Activated naive CD4-positive, alpha-beta T cell treated with anti-CD3 and anti-CD28 coated beads for 36 hours (primary cell): ENCODE measurements at regions not wholly inside any gene's neighbourhood (a gene's known extent, or its start where the extent isn't known, plus 50 kb on each side); places are given as distances from the start of the nearest gene placed in this dataset.

Experiments used
- CTCF ChIA-PET: fragments of 350-600 bp; sonication (Branson Sonifier 250); formaldehyde crosslinking; loops from one replicate; lab custom pipeline; 2021; ENCODE audit warnings: antibody characterized with exemption; lab: Charles Lee
- DNase-seq: peaks from one replicate; pipeline ENCODE4 v3.0.0-alpha.2; 2020
- H3K27ac Mint-ChIP-seq: one replicate; pipeline ENCODE4 v1.8.0; 2021; ENCODE audit warnings: mild to moderate bottlenecking, mixed read lengths
- H3K27me3 Mint-ChIP-seq: one replicate; pipeline ENCODE4 v1.8.0; 2021; ENCODE audit warnings: low read depth, mixed read lengths
- H3K36me3 Mint-ChIP-seq: one replicate; pipeline ENCODE4 v1.8.0; 2021; ENCODE audit warnings: low read depth, mixed read lengths
- H3K4me1 Mint-ChIP-seq: one replicate; pipeline ENCODE4 v1.8.0; 2021; ENCODE audit warnings: low read depth, mixed read lengths
- H3K4me3 Mint-ChIP-seq: one replicate; pipeline ENCODE4 v1.8.0; 2021; ENCODE audit warnings: mild to moderate bottlenecking, moderate library complexity, mixed read lengths
- H3K9me3 Mint-ChIP-seq: one replicate; pipeline ENCODE4 v1.8.0; 2021; ENCODE audit warnings: mixed read lengths
- intact Hi-C: fragments of 100-400 bp; cut with micrococcal nuclease; formaldehyde crosslinking; loops from one replicate; pipeline ENCODE4 v1.15.1; 2023

- H3K27ac Mint-ChIP-seq = no peak overlapping the region
- DNase-seq = peak; percentile 14
- intact Hi-C loops = no loop called here
- no peak overlapping the region for H3K4me3 Mint-ChIP-seq
- H3K27me3 Mint-ChIP-seq = no peaks in the 10 kb centered on the region
- no peaks in the 10 kb centered on the region for H3K36me3 Mint-ChIP-seq
- H3K4me1 Mint-ChIP-seq = no peaks in the 10 kb centered on the region
- CTCF ChIA-PET = no interaction called here
- no peaks in the 10 kb centered on the region for H3K9me3 Mint-ChIP-seq
Measured at GRCh38 chr20:51335329-51335841, 207.1 kb downstream of the NFATC2 start.

- H3K36me3 Mint-ChIP-seq = no peaks in the 10 kb centered on the region
- H3K9me3 Mint-ChIP-seq = no peaks in the 10 kb centered on the region
- no peaks in the 10 kb centered on the region for H3K4me1 Mint-ChIP-seq
- CTCF ChIA-PET = no interaction called here
- intact Hi-C loops = no loop called here
- no peaks in the 10 kb centered on the region for H3K27me3 Mint-ChIP-seq
- DNase-seq = no peak
- no peak overlapping the region for H3K4me3 Mint-ChIP-seq
- H3K27ac Mint-ChIP-seq = no peak overlapping the region
Measured at GRCh38 chr20:51334609-51335008, 207.9 kb downstream of the NFATC2 start.

- CTCF ChIA-PET = no interaction called here
- intact Hi-C loops = no loop called here
Measured at GRCh38 chr20:51333971-51334370, 208.5 kb downstream of the NFATC2 start.

GRCh38 chr20:51333446-51333845 lies 209.1 kb downstream of the NFATC2 start:
- no peak overlapping the region for H3K4me3 Mint-ChIP-seq
- DNase-seq = no peak
- no peak overlapping the region for H3K27ac Mint-ChIP-seq
- CTCF ChIA-PET = interaction anchor here (0.6 to 3.1 kb wide), 4 partner anchors 13 to 555 kb away, joined by 3 to 10 read pairs (median 4); no protein-coding TSS in a partner anchor
- H3K27me3 Mint-ChIP-seq = peaks cover 3% of the 10 kb centered on the region
- intact Hi-C loops = no loop called here
- H3K36me3 Mint-ChIP-seq = no peaks in the 10 kb centered on the region
- H3K4me1 Mint-ChIP-seq = no peaks in the 10 kb centered on the region
- no peaks in the 10 kb centered on the region for H3K9me3 Mint-ChIP-seq

More at GRCh38 chr20:51333971-51334370, 208.5 kb downstream of the NFATC2 start:
- H3K27ac Mint-ChIP-seq = no peak overlapping the region
- H3K27me3 Mint-ChIP-seq = peaks cover 3% of the 10 kb centered on the region
- no peaks in the 10 kb centered on the region for H3K36me3 Mint-ChIP-seq
- no peak overlapping the region for H3K4me3 Mint-ChIP-seq
- no peak for DNase-seq
- no peaks in the 10 kb centered on the region for H3K9me3 Mint-ChIP-seq
- H3K4me1 Mint-ChIP-seq = no peaks in the 10 kb centered on the region

GRCh38 chr20:51331481-51331880 lies 211.0 kb downstream of the NFATC2 start:
- no peaks in the 10 kb centered on the region for H3K9me3 Mint-ChIP-seq
- no peaks in the 10 kb centered on the region for H3K4me1 Mint-ChIP-seq

GRCh38 chr20:51329845-51330244 lies 212.7 kb downstream of the NFATC2 start:
- CTCF ChIA-PET = interaction anchor here (1.2 kb wide), 1 partner anchor 337 kb away, joined by 5 read pairs; no protein-coding TSS in a partner anchor
- intact Hi-C loops = no loop called here
- DNase-seq = no peak
- Mint-ChIP-seq H3K27me3 (peaks cover 5% of the 10 kb centered on the region), H3K27ac (no peak overlapping the region), H3K4me3 (no peak overlapping the region), H3K4me1 (no peaks in the 10 kb centered on the region), H3K9me3 (no peaks in the 10 kb centered on the region), H3K36me3 (no peaks in the 10 kb centered on the region)

More at GRCh38 chr20:51331481-51331880, 211.0 kb downstream of the NFATC2 start:
- no peak overlapping the region for H3K27ac Mint-ChIP-seq
- H3K4me3 Mint-ChIP-seq = no peak overlapping the region
- peaks cover 3% of the 10 kb centered on the region for H3K27me3 Mint-ChIP-seq
- intact Hi-C loops = no loop called here
- DNase-seq = no peak
- CTCF ChIA-PET = interaction anchor here (3.1 kb wide), 1 partner anchor 24 kb away, joined by 10 read pairs; no protein-coding TSS in a partner anchor
- H3K36me3 Mint-ChIP-seq = no peaks in the 10 kb centered on the region

- peaks cover 5% of the 10 kb centered on the region for H3K27me3 Mint-ChIP-seq
- no peak overlapping the region for H3K4me3 Mint-ChIP-seq
- intact Hi-C loops = no loop called here
- no peak overlapping the region for H3K27ac Mint-ChIP-seq
- no peaks in the 10 kb centered on the region for H3K36me3 Mint-ChIP-seq
- no peak for DNase-seq
- no peaks in the 10 kb centered on the region for H3K4me1 Mint-ChIP-seq
- H3K9me3 Mint-ChIP-seq = no peaks in the 10 kb centered on the region
- CTCF ChIA-PET = interaction anchor here (0.9 to 3.6 kb wide), 6 partner anchors 9 to 346 kb away, joined by 3 to 21 read pairs (median 5); no protein-coding TSS in a partner anchor
Measured at GRCh38 chr20:51327251-51327841, 215.2 kb downstream of the NFATC2 start.

- no peaks in the 10 kb centered on the region for H3K9me3 Mint-ChIP-seq
- H3K4me3 Mint-ChIP-seq = no peak overlapping the region
- CTCF ChIA-PET = interaction anchor here (0.7 to 4.5 kb wide), 18 partner anchors 9 to 344 kb away, joined by 3 to 32 read pairs (median 4); no protein-coding TSS in a partner anchor
- H3K27ac Mint-ChIP-seq = no peak overlapping the region
- peaks cover 5% of the 10 kb centered on the region for H3K27me3 Mint-ChIP-seq
- intact Hi-C loops = no loop called here
- no peaks in the 10 kb centered on the region for H3K4me1 Mint-ChIP-seq
- no peaks in the 10 kb centered on the region for H3K36me3 Mint-ChIP-seq
- DNase-seq = peak; percentile 62
Measured at GRCh38 chr20:51326201-51326819, 216.2 kb downstream of the NFATC2 start.

- intact Hi-C loops = no loop called here
- no peak for DNase-seq
- peaks cover 2% of the 10 kb centered on the region for H3K27me3 Mint-ChIP-seq
- H3K9me3 Mint-ChIP-seq = no peaks in the 10 kb centered on the region
- no peak overlapping the region for H3K4me3 Mint-ChIP-seq
- CTCF ChIA-PET = interaction anchor here (1.0 to 1.1 kb wide), 2 partner anchors 334 to 335 kb away, joined by 3 to 8 read pairs; no protein-coding TSS in a partner anchor
- no peak overlapping the region for H3K27ac Mint-ChIP-seq
- no peaks in the 10 kb centered on the region for H3K36me3 Mint-ChIP-seq
- no peaks in the 10 kb centered on the region for H3K4me1 Mint-ChIP-seq
Measured at GRCh38 chr20:51322164-51322707, 220.3 kb downstream of the NFATC2 start.

GRCh38 chr20:51321343-51322163 lies 221.0 kb downstream of the NFATC2 start:
- Mint-ChIP-seq H3K27me3 (peaks cover 2% of the 10 kb centered on the region), H3K4me3 (no peak overlapping the region), H3K27ac (no peak overlapping the region), H3K9me3 (no peaks in the 10 kb centered on the region), H3K4me1 (no peaks in the 10 kb centered on the region), H3K36me3 (no peaks in the 10 kb centered on the region)
- DNase-seq = no peak
- intact Hi-C loops = no loop called here
- CTCF ChIA-PET = interaction anchor here (0.6 to 1.0 kb wide), 3 partner anchors 334 to 393 kb away, joined by 3 read pairs; no protein-coding TSS in a partner anchor

GRCh38 chr20:51319522-51319921 lies 223.0 kb downstream of the NFATC2 start:
- Mint-ChIP-seq H3K9me3 (no peaks in the 10 kb centered on the region), H3K4me3 (no peak overlapping the region), H3K27ac (no peak overlapping the region), H3K4me1 (no peaks in the 10 kb centered on the region), H3K36me3 (no peaks in the 10 kb centered on the region), H3K27me3 (peaks cover 2% of the 10 kb centered on the region)
- intact Hi-C loops = no loop called here
- CTCF ChIA-PET = no interaction called here
- DNase-seq = no peak
